ENCODE measurements at regions not wholly inside any gene's neighbourhood (a gene's known extent, or its start where the extent isn't known, plus 50 kb on each side); places are given as distances from the start of the nearest gene placed in this dataset.
"Not testable (repeated sequence)": the region's sequence is repeated elsewhere in the genome, so short reads cannot be mapped to it uniquely, and the experiment has no call there.

- TF ChIP-seq RAD21 (conservative IDR thresholded peaks at IDR 0.05) (no peak), SMC3 (conservative IDR thresholded peaks at IDR 0.05; ENCODE audit: poor library complexity) (no peak), POLR2AphosphoS5 (IDR thresholded peaks at IDR 0.05) (no peak), MXI1 (conservative IDR thresholded peaks at IDR 0.05; ENCODE audit: poor library complexity, severe bottlenecking) (no peak), EP300 (conservative IDR thresholded peaks at IDR 0.05; ENCODE audit: poor library complexity, severe bottlenecking) (no peak)
- Histone ChIP-seq H3K9me3 (ENCODE audit: low read length) (no peaks in the 10 kb centered on the region), H3K79me2 (replicated peaks; ENCODE audit: insufficient read depth, low read length) (no peaks in the 10 kb centered on the region), H3K27me3 (ENCODE audit: insufficient read depth, low read depth, low read length) (no peaks in the 10 kb centered on the region), H3K4me2 (ENCODE audit: low read length) (no peak overlapping the region), H3K9ac (ENCODE audit: low read length) (no peak overlapping the region), H3K27ac (ENCODE audit: low read length) (no peak overlapping the region), H2AFZ (ENCODE audit: low read depth, low read length) (no peak overlapping the region), H3K4me3 (ENCODE audit: low read length) (no peak overlapping the region), H4K20me1 (ENCODE audit: insufficient read depth) (no peaks in the 10 kb centered on the region), H3K9me2 (ENCODE audit: insufficient read depth, low read length) (no peaks in the 10 kb centered on the region), H3K36me3 (ENCODE audit: insufficient read depth, low read length) (no peaks in the 10 kb centered on the region), H3F3A (ENCODE audit: insufficient read depth, low read length, poor library complexity, severe bottlenecking) (no peaks in the 10 kb centered on the region)
These were observed 409.9 kb downstream of the KCNJ18 start for GRCh38 chr17:22102177-22102576.

- not testable (repeated sequence) for H4K20me1 ChIP-seq (ENCODE audit: insufficient read depth); H3K9ac ChIP-seq (ENCODE audit: low read length); H3K9me2 ChIP-seq (ENCODE audit: insufficient read depth, low read length); H3K79me2 ChIP-seq (replicated peaks; ENCODE audit: insufficient read depth, low read length); H3K4me3 ChIP-seq (ENCODE audit: low read length); H3K4me2 ChIP-seq (ENCODE audit: low read length); H3K27me3 ChIP-seq (ENCODE audit: insufficient read depth, low read depth, low read length); H2AFZ ChIP-seq (ENCODE audit: low read depth, low read length); H3F3A ChIP-seq (ENCODE audit: insufficient read depth, low read length, poor library complexity, severe bottlenecking); H3K9me3 ChIP-seq (ENCODE audit: low read length); H3K36me3 ChIP-seq (ENCODE audit: insufficient read depth, low read length); H3K27ac ChIP-seq (ENCODE audit: low read length)
These were observed 424.4 kb downstream of the KCNJ18 start for GRCh38 chr17:22116720-22117119.

DNA sequence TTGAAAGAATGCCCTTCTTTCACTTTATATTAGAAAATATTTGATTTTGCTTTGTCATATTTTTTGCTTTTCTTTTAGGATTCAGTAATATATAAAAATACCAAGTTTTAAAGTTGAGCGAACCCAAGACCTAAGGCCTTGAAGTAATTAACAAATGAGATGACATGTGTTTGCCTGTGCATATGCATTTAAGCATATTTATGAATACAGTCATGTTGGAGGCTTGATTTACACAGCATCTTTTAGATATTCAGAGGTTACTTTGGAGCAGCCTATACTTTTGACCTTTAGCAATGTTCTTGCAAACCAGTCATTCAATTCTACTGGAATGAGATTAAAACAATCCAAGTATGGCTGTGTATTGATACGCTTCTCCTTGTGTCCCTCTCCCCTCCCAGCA, 425.1 kb downstream of the KCNJ18 start:
- not testable (repeated sequence) for H3K27ac ChIP-seq (ENCODE audit: low read length)

GRCh38 chr17:22119016-22119415, 426.7 kb downstream of the KCNJ18 start:
- not testable (repeated sequence) for H3K36me3 ChIP-seq (ENCODE audit: insufficient read depth, low read length)

More for the DNA sequence above, 425.1 kb downstream of the KCNJ18 start:
- not testable (repeated sequence) for H3K36me3 ChIP-seq (ENCODE audit: insufficient read depth, low read length); H3K79me2 ChIP-seq (replicated peaks; ENCODE audit: insufficient read depth, low read length); H3K27me3 ChIP-seq (ENCODE audit: insufficient read depth, low read depth, low read length); H2AFZ ChIP-seq (ENCODE audit: low read depth, low read length); H3K4me3 ChIP-seq (ENCODE audit: low read length); H3F3A ChIP-seq (ENCODE audit: insufficient read depth, low read length, poor library complexity, severe bottlenecking); H3K4me2 ChIP-seq (ENCODE audit: low read length); H4K20me1 ChIP-seq (ENCODE audit: insufficient read depth); H3K9me2 ChIP-seq (ENCODE audit: insufficient read depth, low read length); H3K9ac ChIP-seq (ENCODE audit: low read length); H3K9me3 ChIP-seq (ENCODE audit: low read length)

GRCh38 chr17:22119751-22120150, 427.4 kb downstream of the KCNJ18 start:
- not testable (repeated sequence) for H3K27me3 ChIP-seq (ENCODE audit: insufficient read depth, low read depth, low read length); H3K9me3 ChIP-seq (ENCODE audit: low read length); H2AFZ ChIP-seq (ENCODE audit: low read depth, low read length); H3K4me3 ChIP-seq (ENCODE audit: low read length); H3K79me2 ChIP-seq (replicated peaks; ENCODE audit: insufficient read depth, low read length); H3K9ac ChIP-seq (ENCODE audit: low read length); H3K4me2 ChIP-seq (ENCODE audit: low read length); H3F3A ChIP-seq (ENCODE audit: insufficient read depth, low read length, poor library complexity, severe bottlenecking); H3K9me2 ChIP-seq (ENCODE audit: insufficient read depth, low read length); H3K27ac ChIP-seq (ENCODE audit: low read length); H3K36me3 ChIP-seq (ENCODE audit: insufficient read depth, low read length); H4K20me1 ChIP-seq (ENCODE audit: insufficient read depth)

More at GRCh38 chr17:22119016-22119415, 426.7 kb downstream of the KCNJ18 start:
- not testable (repeated sequence) for H3K4me3 ChIP-seq (ENCODE audit: low read length); H3K27me3 ChIP-seq (ENCODE audit: insufficient read depth, low read depth, low read length); H3K4me2 ChIP-seq (ENCODE audit: low read length); H4K20me1 ChIP-seq (ENCODE audit: insufficient read depth); H3K9ac ChIP-seq (ENCODE audit: low read length); H2AFZ ChIP-seq (ENCODE audit: low read depth, low read length); H3F3A ChIP-seq (ENCODE audit: insufficient read depth, low read length, poor library complexity, severe bottlenecking); H3K27ac ChIP-seq (ENCODE audit: low read length); H3K9me2 ChIP-seq (ENCODE audit: insufficient read depth, low read length); H3K9me3 ChIP-seq (ENCODE audit: low read length); H3K79me2 ChIP-seq (replicated peaks; ENCODE audit: insufficient read depth, low read length)
